Activated CD4-positive, alpha-beta T cell treated with anti-CD3 and anti-CD28 coated beads, Interleukin-2, Interleukin-4, amounts not matched to agents 100 ng/mL and 50 ng/mL, durations not matched to agents 16 hours and 8 hours (primary cell): ENCODE measurements at regions not wholly inside any gene's neighbourhood (a gene's known extent, or its start where the extent isn't known, plus 50 kb on each side); places are given as distances from the start of the nearest gene placed in this dataset.

ENCODE experiments used
- DNase-seq: peaks from one replicate; pipeline ENCODE4 v3.0.0-alpha.2; 2020; ENCODE audit warnings: low spot score

DNA sequence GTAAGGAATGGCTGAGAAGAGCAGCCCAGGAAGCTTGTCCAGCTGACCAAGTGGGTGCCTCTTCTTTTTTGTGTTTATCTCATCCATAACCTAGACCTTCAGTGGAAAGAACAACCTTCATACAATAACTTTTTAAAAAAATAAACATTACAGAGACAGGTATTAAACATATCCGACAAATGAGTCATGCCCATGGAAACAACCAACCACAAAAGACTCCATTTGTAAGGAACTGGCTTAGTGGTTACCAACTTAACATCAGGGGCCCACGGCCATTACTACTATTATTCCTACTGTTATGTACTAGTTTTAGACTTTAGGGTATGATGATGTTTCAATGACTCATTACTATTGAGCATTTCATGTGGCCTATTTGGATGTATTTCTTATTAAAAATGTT, 191.7 kb upstream of the SERP2 start:
- no peak for DNase-seq

DNA sequence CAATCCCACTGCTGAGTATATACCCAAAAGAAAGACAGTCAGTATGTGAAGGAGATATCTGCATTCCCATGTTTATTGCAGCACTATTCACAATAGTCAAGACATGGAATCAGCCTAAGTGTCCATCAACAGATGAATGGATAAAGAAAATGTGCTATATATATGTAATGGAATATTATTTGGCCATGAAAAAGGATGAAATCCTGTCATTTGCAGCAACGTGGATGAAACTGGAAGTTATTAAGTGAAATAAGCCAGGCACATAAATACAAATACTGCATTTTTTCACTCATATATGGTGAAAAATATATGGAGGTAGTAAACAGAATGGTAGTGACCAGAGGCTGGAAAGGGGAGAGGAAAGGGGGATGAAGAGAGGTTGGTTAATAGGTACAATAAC, 188.9 kb upstream of the SERP2 start:
- DNase-seq = no peak

DNA sequence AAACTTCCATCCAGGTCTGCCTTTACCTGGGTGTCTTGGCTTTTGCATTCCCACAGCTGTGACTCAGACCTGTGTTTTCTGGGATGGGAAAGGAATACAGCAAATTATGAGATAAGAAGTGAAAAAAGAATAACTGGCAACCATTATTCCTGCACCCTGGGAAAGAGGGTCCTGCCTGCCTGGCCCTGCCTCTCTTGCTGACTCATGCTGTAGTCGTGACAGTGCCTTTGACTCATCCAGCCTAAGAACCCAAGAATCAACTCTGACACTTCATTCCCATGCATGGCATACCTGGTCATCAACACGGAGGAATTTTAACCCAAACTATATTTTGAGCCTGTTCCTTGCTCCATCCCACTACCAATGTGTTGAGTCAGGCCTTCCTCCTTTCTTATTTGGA, 185.4 kb upstream of the SERP2 start:
- no peak for DNase-seq

DNA sequence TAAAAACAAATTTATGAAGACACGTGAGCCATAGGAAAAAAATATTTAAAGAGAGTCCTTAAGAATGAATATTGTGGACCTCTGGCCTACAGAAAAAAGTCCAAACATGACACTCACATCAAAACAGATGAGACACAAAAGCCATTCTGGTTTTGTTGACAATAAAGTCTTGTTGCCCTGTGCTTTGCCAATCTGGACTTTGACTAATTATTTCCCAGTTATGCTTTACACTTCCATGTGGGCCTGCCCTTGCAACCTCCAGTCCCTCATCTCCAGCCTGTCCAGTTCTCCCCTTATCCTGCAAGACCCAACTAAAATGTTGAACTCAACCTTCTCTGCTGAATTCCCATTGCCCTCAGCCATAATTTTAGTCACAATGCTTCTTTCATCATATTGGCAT, 184.5 kb upstream of the SERP2 start:
- DNase-seq = no peak

DNA sequence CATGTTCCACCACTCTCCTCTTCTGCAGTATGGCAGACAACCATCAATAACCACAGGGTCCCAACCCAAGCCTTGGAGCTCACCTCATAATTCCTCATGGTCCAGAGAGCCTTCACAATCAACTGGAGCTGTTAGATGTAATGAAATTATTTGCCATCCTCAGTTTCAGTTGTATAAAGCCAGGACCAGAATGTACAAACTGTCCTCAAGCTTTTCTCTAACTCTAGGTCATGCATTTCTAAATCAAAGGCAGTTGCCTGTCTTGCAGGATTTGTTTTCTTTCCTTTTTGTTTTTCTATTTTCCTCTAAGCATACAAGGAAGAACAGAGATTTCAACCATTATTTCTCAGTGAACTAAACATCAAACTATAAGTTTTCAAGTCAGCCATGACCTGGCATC, 182.5 kb upstream of the SERP2 start:
- DNase-seq = no peak

DNA sequence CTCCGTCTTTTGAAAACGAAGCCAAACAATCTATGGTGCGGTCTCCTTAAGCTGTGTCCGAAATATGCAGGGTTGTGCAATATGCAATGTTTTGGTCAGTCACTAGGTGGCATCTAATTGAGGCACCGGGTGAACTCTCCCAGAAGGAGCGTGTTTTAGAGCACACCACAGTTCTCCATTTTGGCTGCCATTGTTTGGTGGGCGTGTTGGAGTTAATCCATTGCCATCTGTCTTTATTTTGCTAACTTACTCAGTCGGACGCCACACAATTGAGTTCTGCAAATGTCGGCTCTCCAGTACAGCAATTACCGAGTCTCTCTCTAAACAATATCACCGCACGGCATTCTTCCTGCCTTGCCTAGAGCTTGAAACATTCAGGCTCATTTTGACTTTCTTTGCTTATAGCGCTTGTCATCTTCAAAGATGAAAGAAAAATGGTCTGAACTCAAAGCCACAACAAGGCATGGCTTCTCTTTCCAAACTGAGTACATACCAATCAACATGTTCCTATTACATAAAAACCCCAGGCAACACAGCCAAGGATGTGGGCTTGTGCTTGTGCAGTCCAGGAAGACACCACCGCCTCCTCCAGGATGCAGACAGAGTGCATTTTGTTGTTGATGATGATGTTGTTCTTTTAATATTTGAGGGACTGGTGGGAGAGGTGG, 182.0 kb upstream of the SERP2 start:
- peak; percentile 58 for DNase-seq

DNA sequence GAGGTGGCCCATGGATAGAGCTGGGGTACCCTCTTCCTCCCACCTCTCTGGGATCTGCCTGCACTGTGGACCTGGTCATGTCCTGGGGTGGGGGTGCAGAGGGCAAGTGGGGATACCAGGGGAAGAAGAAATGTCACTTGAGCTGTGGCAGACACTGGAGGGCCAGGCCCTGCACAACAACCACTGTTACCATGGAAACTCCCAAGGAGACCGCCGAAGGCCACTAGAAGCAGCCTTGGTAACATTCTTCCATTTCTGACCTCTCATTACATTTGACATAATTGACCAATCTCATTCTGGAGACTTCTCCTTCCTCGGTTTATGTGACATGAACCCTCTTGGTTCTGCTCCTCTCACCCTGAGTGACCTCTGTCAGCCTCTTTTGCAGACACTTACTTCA, 179.9 kb upstream of the SERP2 start:
- DNase-seq = no peak

DNA sequence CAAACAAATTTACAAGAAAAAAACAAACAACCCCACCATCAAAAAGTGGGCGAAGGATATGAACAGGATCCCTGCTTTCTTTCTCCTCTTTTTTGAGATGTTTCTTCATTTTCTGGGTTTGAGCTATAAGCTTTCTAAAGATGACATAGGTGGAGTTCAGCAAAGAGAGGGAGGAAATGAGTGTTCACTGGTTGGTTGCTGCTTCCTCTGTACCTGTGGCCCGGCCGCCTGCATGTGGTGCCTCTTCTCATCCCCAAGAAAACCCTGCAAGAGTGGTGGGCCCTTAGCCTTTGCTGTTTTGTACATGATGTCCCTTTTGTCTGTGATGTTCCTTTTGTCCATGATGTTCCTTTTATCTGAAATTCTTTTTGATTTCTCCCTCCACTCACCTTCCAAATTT, 178.4 kb upstream of the SERP2 start:
- peak; percentile 32 for DNase-seq

DNA sequence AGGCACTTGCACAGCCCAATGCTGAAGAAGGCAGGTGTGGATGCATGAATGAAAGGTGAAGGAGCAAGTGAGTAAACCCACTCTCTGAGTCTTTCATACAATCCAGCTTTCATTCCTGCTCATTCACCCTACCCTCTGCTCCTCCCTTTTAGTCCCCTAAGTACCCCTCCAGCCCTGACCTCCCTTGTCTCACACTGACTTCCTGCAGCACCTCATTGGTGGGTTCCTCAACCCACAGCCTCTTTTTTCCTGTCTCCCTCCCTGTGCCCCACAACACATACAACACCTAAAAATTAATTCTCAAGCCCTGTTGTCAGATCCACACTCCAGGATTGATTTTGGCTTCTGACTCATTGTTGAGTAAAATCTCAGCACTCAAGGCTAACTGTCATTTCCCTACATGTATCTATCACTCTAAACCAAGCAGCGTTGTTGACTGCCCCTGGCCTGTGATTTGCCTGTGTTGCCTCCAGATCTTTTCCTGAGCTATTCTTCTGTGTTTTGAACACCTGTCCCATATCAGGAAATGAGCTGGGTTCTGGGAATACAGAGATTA, 177.3 kb upstream of the SERP2 start:
- DNase-seq = peak; percentile 71

DNA sequence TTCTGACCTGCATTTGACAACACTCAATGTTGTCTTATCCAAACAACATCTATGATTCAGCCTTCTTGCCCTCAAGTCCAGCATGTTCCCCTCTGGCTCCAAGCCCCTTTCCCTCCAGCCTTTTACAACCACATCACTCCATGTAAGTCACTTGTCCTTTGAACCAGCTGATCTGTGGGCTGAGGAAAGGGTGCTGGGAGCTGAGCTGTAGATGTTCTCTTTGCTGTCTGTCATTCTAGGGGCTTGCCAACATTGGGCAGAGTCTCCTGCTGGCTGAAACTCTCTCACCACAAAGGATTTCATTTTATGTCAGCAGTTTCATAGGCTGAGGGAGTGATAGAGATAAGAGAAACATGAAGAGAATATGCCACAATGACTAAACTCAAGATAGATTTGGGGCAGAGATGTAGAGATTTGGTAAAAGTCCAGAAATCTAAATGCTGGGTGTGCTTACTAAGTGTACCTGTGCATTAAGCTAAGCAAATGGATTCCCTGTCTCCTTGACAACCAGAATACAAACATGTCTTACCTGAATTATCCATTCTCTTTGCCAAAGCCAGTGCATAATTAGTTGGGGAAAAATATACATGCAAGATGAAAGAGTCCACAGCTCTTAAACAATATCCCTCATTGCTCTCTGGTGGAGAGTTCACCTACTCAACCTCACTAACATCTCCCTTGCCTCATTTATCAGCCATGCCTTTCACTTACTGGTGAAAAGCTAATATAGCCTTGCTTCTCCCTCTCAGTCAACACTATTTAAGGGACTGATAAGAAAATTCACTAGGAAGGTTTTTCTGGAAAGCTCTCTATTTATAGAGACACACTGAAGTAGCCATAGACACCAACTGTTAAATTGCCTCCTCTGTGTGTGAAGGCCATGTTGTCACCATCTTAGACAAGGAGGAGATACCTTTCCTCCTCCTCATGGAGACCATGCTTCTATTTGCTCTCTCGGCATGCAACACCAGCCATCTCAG, 175.5 kb upstream of the SERP2 start:
- DNase-seq = peak; percentile 91

DNA sequence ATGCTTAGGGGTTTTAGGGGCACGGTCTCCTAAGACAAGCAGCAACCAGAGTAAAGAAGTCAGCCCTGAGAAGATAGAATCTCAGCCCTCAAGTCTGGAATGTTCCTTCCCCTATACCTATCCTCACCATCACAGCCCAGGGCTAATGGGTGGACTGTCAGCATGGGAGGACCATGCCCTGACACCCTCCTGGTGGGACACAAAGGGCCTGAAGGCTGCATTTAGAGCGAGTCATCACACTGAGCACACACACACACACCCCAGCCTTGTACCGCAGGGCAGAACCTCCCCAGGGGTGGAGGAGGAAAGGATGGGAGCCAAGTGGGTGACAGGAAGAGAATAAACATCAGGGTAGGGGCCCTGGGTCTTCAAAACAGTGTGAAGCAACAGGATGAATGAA, 174.8 kb upstream of the SERP2 start:
- DNase-seq = no peak

DNA sequence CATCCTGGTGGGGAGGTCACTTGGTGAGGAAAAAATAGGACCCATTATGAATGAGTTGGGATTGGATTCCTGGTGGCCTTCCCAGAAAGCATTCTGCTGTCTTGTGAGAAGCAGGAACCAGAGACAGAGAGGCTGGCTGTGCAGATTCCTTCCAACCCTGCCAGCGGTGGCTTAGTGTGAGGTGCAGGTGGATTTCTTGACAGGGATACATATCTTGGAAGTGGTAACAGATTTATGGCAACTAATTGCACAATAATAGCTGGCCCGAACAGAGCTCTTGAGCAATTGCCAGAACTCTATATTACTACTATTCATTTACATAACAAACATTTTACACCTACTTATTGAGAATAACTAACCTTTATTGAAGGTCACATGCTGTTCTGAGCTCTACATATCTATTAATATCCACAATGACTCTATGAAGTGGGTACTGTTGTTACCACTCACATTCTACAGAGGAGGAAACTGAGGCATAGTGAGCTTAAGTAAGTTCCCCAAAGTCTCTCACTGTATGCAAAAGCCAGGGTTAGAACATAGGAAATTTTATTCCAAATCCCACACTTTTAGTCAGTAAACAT, 173.9 kb upstream of the SERP2 start:
- no peak for DNase-seq

DNA sequence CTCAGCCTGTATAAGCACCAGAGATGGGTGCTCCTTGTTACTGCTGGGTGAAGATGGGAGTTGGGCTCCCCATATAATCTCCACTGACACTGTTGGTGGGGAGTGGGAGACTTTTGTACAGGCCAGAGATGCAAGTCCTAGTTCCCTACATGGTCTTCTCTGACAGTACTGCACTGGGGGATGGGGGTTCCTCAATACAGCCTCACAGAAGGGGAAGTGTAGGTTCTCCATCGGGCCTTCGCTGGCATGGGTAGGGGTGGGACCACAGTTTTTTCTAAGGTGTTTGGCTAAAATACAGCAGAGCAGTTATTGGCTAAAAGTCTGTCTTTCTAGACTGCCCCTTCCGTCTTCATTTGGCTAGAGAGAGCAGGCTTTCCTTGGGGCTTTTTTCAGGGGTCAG, 167.2 kb upstream of the SERP2 start:
- DNase-seq = no peak

DNA sequence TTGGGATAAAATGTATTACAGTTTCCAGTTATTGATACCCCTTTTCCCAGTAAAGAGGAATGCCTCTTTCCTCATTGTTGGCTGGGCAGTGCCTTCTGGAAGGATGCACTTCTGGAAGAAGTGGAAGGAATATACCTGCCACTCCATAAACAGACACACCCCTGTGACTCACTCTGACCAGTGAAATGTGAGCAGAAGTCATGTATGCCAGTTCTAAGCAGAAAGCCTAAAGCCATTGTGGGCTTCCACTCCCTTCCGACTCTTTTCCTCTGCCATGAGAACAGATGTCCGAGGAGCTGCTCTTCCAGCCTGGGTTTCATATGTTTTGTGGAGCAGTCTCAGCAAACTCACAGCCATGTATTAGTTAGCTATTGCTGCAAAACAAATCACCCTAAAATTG, 166.1 kb upstream of the SERP2 start:
- no peak for DNase-seq

DNA sequence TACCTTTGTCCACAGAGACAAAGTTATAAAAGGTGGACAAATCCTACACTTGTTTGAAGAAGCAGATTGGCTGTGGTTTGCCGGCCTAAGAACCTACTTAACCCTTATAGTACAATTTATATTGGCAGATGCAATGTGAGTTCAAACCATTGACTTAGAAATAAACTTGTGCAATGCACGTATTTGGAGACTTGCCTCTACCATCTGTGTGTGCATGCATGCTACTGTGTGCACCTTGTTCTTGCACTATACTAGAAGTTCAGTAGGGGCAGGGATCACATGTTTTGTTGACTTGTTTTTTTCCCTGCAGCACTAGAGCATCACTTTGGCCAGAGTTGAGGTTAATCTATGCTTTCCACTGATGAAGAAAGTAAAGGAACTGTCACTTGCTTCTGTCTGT, 163.1 kb upstream of the SERP2 start:
- no peak for DNase-seq

DNA sequence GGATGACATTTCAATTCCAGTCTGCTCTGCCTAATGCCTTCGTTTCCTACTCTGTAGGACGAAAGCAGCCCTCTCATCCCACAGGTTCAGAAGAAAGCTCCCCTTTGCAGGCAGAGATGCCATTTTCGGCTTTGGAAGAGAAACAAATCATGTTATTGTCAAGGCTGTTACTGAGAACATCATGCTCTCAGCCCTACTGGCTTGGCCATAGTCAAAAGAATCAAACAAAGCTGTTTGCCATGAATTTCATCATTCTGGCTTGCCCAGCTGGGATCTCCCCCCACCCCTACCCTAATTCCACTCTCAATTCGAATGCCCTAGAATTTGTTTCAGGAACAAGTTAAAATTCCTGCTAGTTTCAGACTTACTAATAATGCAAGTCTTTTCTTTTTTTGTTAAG, 162.3 kb upstream of the SERP2 start:
- DNase-seq = no peak

DNA sequence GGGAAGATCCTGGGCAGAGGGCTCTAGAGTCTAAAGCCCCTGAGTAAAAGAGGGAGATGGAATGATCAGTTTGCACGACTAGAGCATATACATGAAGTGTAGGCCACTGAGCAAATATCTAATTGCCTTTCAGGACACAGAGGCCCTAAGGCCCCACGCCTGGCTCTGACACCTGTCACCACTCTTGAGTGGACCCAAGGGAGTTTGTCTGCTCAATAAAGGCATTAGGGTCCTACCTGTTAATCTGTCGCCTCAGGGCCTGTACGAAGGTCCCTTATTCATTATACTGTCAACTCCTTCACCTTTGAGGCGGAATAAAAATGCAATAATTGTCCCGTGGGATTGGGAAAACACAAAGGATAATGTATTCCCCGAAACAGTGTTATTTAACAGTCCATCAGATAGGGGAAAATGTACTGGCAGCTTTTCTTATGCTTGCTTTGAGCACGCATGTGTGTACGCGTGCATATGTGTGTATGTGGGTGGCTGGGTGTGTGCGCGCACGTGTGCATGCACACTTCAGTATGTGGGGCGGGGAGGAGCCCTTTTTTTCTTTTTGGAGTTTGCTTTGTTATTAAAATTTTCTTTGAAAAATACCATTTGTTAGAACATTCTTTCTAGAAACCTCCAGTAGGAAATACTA, 161.8 kb upstream of the SERP2 start:
- DNase-seq = no peak

DNA sequence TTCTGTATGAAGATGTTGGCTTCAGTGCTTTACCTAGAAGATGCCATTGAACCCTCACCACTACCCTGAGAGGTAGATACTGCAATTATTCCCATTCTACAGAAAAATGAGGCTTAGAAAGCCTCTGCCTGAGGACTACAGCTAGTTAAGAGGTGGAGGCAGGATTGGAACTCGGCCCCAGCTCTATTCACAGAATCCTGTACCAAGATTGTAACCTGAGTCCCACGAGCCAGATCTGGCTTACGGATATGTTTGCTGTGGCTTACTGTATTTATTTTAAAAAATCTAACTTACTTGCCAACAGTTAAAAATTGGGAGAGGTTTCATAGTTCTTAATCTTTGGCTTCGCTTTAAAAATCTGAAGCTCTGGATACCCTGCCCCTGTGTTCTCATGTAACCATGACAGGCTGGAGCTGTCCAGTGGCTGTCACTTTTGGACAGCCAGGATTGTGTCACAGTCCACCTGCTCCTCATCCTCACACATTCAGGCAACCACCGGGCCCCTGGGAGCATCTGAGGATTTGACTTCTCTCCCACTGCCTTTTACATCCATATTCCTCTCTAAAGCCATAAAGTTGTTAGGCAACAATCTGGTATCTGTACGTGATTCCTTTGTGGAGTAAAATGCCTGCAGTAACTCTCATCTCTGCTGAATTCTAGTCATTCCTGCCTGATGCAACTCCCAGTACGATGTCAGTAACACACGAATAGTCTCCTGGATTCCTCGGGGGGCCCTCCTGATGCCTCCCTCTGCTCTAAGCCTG, 160.8 kb upstream of the SERP2 start:
- DNase-seq = no peak

DNA sequence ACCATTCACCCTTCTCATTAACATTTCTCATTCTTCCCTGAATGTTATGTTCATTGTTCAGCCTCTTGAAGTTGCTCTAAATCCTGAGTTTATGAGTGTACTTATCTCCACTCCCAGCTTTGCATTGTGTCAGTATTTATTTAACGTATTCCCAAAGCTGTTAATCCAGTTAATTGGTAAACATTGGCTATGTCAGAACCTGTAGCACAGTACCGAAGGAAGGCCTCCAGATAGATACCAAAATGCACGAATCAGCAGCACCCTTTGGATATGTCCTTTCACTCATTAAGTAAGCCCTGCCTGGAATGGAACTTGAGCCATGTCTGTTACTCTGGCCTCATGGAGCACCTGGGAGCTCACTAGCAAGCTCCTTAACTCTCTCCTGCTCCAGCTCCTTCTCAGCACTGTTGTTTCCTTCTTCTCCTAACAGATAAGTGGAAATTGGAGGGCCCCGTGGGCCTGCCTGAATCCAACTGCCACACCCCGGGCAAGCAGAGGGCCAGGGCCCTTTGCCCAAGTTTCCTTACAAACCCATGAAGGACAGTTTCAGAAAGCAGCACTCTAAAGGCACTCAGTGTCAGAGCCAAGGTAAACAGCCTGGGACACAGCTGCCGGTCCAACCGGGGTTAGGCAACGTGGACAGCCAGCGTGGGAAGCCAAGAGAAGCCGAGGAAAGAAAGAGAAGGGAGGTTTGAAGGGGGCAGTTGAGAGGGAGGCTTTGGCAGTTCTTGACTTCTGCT, 155.0 kb upstream of the SERP2 start:
- no peak for DNase-seq

DNA sequence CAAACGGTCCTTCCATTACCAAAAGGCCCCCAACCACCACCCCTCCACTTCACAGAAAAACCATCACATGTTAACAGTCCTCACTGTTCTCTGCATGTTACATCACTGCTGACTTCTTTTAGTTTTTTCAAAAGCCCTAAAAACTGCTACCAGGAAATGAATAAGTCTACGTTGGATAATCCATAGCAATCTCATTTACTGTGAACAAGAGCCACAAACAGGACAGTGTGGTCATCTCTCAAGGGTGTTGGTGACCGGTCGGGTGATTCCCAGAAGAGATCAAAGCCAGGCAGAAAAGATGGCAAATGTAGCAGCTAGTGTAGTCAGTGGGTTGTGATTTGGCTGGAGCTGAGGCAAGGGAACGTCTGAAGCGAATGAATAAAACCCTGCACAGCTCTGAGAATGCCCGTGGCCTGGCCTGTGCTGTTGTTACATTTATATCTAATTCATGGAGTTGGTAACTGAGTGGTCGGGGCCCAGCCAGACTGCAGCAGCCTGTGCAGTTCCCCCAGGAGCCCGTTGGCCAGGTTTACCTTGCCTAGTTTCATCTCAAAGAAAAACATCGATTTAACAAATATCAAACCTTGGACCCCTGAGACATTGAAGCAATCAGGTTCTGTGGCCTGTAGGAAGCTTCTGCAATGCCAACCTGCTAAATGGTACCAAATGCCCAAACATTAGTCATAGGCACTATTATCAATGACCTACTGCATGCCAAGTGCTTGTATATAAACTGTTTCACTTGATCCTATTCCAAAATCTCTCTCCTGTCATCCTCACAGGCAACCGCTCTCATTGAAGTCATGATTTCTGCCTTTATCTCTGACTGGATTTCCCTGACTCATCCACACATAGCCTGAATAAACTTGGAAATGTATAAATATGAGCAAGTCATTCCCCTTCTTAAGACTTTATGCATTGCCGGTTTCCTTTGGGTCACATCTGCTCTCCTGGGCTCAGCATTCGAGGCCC, 153.8 kb upstream of the SERP2 start:
- no peak for DNase-seq
